NCI-H748 (cell line): ENCODE measurements at regions not wholly inside any gene's neighbourhood (a gene's known extent, or its start where the extent isn't known, plus 50 kb on each side); places are given as distances from the start of the nearest gene placed in this dataset.

ENCODE experiments used
- DNase-seq: peaks from one replicate; lab custom pipeline; 2025; ENCODE audit not compliant: unreplicated experiment; lab: John Stamatoyannopoulos, UW

DNA sequence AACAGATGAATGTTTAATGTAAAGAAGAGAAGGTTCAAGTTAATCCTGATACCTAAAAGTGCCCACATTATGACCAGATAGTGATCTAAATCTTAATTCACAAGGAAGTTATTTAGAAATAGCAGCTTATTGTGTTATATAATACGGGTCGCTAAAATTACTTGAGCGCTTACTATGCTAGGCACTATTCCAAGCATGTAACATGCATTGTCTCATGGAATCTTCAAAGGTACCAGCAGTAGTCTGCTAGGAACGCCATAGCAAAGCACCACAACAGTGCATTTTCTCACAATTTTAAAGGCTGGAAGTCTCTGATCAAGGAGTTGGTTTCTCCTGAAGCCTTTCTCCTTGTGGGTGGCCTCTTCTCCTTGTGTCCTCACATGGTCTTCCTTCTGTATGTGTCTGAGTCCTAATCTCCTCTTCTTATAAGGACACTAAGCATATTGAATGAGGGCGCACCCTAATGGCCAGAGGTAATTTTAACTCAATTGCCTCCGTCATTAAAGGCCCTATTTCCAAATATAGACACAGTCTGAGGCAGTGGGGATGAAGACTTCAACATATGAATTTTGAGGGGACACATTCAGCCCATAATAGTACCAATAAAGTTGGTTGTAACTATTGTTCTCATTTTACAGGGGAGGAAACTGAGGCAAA, 118.4 kb downstream of the LRRC30 start:
- no peak for DNase-seq

DNA sequence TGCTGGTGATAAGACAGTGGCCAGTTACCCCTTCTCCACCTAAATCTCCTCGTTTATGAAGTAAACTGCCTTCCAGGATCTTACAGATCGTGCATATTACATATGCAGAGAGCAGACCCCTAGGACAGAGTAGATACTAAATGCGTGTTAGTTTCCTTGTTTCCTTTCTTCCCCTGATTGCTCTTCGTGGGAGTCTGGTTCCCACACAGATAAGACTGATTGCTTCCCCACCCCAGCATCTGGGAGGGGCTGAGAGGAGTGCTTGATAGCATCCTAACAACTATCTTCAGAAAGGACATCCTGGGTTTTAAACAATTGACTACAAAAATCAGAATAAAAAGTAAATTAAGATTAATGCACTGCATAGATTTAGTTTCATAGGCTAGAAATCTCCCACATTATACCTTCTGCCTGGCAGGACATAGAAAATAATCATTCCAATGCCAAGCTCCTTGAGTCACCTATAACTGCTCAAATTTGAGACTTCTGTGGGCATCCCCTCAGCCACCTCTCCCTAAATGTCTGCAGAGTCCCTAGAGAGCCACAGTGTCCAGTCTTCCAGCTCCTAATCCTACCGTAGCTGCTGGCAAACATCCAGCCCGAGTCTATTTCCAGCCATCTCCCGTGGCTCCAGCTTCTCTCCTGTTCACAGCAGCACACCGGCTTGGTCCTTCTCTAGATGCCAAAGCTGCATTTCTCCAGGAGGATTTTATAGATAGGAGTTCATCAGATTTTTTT, 128.3 kb downstream of the LRRC30 start:
- DNase-seq, result peak; percentile 27

DNA sequence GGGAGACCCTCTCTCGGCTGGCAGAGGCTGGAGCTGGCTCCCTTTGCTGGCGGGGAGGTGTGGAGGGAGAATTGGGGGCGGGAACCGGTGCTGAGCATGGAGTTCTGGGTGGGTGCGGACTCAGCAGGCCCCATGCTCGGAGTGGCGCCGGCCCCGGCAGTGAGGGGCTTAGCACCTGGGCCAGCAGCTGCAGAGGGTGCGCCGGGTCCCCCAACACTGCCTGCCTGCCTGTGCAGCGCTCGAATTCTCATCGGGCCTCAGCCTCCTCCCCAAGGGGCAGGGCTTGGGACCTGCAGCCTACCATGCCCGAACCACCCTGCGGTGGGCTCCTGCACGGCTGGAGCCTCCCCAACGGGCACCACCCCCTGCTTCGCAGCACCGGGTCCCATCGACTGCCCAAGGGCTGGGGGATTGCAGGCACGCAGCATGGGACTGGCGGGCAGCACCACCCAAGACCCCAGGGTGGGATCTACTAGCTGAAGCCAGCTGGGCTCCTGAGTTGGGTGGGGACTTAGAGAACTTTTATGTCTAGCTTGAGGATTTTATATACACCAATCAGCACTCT, 129.8 kb downstream of the LRRC30 start:
- no peak for DNase-seq

DNA sequence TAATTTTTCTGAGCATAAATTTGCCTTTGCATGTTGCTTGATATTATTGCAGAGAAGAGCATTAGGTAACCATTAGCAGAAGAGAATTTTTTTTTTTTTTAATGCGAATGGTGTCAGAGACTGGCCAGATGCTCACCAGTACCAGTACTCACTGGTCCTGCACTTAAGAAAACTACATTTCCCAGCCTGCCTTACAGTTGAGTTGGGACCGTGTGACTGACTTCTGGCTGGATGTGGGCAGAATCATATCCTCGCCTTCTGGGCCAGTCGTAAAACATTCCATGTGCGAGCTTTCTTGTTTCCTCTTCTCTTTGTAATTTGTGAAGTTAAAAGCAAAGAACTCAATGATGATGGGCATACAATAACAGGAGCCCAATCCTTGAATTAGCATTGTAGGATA, 132.4 kb downstream of the LRRC30 start:
- DNase-seq, result no peak

DNA sequence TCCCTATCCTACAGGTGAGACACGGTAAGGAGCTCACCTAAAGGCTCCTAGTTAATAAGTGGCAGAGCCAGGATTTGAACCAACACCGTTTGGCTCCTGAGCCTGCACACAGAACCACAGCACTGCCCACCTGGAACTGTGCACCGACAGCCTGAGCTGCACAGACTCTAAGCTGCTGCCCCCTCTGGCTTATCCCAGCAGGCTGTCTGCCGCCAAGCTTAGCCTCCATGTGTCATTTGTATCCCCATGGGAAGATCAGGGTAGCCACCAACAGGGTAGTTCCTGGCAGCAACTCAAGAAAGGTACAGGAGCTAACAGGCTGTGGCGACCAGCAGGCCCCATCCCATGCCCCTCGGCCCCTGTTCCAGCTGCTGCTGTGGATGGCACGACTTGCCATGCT, 135.7 kb downstream of the LRRC30 start:
- DNase-seq, result no peak

DNA sequence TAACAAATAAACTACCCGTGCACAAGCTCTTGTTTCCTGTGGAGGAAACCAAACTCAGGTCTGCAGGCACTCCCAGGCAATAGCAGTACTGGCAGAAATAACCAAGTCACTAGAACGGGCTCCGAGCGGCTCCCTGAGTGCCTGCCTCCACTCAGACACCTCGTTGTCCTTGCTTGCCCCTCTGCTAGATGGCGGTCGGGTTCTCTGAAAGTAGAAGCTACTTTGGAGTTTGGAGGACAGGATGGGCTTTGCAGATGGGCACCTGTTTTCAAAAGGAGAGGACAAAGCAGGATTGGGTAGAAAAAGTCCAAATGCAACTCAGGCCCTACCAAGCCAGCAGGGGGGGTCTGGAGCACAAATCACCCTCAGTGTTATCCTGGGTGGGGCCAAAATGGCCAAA, 136.4 kb downstream of the LRRC30 start:
- DNase-seq, result no peak

DNA sequence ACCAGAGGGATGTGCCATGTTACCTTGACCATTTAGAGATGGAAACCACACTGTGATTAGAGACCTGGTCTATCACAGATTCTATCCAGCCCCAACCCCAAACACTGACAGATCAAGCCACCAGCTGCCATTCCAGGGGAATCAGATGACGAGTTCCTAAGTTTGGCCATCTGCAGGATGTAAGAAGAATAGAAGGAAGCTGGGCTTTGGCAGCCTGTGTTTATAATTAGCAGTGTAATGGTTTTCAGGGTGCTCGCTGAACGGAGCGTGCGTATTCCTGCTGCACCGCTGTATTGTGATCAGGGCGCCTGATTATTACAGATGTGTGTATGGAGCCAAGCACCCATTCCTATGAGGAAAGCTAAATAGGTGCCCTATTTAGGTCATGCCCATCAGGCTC, 138.1 kb downstream of the LRRC30 start:
- DNase-seq, result peak; percentile 14

DNA sequence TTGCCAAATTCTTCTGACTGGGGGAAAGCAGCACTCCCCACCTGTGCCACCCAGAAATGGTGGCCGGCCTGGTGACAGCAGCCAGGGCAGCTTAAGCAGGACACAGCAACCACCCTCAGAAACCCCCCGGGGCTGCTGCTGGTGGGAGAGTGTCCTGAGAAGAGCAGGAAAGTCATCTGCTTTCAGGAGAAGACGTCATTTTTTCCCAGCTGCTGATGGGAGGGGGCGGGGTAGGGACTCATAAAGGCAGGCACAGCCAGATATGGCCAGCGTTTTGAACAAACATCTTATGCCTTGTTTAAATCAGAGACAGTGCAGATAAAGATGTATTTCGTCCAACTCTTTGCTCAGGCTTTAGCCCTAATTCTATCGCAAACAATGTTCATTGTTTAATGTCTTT, 139.5 kb downstream of the LRRC30 start:
- DNase-seq, result no peak

DNA sequence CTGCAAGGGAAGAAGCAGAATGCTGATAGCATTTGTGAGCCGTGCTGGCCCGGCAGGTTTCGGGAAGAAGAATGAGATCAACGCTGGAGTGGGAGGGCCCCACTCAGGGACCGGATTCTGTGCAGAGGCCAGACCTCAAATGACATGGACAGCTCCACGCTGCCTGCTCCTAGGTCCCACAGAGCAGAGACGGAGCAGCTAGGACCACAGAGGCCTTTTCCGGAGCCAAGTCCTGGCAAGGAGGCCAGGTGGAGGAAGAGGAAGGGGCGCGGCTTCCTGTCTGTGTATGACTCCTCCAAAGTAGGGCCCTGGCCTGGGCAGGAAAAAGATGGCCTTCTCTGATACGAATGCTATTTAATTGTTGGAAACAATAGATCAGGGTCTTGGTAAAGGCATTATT, 139.9 kb downstream of the LRRC30 start:
- DNase-seq, result no peak

DNA sequence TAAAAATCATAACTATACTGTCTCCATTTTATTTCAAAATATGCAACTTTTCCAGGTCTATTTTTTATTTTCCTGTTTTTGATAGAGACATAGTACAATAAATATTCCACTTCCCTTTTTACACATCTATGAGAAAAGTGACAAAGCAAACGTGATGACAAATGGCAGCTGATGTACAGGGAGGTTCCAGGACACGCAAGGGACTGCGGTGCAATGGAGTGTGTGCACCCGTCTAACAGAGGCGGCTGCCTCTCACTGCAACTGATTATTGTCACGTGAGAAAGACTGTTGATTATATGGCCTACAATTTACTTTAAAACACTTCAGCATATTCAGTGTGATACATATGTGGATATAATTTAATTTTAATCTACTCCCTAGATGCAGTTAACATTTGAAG, 142.6 kb downstream of the LRRC30 start:
- DNase-seq, result no peak

DNA sequence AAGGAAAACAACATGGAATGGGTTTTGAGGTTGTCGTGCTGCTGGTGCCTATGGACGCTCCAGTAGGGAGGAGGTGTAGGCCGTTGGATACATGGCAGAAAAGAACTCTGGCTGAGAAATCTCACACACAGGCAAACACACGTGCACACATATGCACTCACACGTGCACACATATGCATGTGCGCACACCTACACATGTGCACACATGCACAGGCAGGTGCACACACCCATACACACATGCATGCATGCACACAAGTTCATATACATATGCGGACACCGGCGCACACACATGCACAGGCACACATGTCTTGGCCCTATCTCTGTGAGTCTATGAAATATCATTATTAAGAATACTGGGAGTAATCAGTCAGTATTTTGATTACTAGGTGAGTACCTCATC, 150.4 kb downstream of the LRRC30 start:
- no peak for DNase-seq

DNA sequence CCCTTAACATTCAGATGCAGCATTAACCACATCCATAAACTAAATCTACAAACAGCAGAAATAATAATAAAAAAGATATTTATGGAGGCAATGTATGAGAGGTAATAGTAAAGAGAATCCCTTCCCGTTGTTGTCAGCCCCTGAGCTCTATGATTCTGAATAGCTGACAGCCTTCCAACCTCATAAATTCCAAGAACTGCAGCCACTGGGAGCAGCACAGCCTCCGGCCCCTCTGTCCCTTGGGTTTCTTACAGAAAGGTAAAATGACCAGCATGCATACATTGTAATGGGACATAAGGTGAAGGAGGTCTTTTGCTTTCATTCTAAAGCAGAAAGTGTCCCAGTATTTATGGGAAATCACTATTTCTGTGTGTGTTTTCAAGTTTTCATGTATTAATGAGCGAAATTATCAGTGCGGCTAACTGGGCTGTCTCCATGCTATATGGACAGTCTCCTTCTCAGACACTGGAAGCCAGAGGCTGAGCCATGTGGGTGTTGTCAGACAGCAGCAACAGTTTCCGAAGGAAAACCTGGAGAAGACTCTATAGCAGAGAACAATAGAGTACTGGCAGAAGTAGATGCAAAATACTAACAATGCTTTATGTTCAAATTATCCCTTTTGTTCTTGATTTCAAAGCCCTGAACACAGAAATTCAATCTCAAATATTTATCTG, 151.6 kb downstream of the LRRC30 start:
- DNase-seq, result peak; percentile 45

DNA sequence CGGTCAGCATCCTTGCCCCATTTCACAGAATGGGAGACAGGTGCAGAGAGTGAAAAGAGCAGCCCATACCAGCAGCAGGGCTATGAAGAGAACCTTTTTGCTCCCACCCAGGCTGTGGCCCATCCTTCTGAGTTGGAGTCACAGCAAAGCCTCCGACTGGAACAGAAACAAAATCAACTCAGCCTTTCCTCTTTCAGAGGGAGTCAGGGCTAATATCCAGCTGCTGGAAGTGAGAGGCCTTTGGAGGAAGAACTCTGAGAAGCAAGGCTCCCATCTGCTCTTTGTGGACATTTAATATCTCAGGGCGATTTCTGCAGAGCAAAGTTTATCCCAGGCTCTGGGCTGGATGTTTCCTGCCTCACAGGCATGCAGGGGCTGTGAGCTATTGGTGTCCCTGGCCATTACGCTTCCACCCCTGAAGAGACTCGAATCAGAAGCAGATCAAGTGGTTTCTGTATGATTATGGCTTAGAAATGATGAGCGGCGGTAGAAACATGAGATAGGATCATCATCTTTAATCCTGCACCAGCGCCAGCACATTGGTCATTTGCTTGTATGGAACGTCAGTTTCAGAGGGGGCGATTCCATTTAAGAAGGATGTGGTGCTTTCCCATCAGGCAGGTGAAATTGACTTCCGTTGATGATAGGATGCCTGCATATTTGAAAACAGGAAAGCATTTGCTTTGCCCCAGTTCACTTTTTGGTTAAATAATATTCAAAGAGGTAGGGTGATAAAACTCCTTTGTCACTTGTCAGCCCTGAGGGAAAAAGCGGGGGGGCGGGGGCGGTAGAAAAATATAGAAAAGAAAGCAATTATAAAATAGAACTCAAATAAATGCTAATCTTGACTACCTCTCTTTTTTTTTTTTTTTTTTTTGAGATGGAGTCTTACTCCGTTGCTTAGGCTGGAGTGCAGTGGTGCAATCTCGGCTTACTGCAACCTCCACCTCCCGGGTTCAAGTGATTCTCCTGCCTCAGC, 152.4 kb downstream of the LRRC30 start:
- peak; percentile 30 for DNase-seq

DNA sequence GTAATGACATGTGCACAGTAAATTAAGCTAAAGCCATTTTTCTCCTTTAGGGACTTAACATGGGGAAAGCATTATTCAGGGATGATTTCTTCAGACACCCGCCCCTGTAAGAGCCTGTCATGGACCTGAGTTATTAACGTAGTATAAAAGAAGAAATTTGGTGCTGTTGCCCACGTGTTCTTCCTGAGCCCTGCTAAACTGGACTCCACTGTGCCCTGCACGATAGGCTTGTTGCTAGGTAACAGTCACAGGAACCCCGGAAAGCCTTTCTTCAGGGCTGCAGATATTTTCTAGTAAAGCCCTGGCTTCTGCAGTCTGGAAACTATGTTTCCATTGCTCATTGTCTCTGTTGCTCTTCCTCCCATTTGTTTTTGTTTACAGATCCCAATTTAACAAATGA, 157.9 kb downstream of the LRRC30 start:
- DNase-seq, result peak; percentile 94

DNA sequence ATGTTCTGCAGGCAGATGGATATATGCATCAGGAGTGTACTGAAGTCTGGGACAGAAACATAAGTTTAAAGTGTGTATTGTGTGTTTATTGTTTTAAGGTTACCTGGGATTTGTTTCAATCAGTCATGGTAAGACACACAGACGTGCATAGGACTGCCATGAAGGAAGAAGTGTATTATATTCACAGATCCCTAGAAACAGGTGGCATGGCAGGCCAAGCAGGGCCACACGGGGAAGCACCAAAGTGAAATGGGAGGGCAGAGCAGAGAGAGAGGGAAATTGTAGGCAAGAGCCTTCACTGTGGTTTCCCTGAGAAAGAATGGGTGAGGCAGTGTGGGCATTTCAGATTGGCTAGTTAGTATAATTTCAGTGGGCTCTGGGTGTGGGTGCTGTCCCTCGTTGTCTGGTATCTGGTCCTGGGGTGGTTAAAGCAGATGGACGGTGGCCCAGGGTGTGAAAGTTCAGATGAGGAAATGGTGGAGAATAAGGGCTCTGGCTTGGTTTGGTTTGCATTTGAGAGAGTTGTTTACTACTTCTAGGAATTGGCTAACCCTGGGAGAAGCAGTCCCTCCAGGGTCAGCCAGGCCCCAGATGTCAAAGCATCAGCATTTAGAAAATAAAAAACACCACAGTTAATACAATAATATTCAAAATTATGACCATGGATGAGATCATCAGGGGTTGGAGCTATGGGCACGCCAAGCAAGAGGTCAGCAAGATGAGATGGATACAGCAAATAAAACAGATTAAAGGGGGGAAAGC, 160.0 kb downstream of the LRRC30 start:
- no peak for DNase-seq

DNA sequence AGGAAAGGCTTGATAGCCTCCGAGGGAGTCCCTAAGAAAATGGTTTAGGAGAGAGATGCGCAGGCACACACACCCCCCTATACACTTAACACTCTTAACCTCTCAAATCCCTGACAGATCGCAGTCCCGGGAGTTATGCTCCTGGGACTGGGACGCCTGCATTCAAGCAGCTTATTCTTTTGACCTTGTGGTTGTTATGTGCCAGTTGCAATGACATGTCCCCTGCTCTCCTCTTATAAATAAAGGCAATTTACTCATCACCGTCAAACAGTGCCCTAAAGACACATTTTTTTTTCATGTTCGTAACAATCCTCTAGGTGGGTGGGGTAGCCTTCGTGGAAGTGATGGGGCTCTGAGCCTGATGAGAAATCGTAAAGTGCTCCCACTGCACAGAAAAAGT, 162.2 kb downstream of the LRRC30 start:
- DNase-seq, result no peak

DNA sequence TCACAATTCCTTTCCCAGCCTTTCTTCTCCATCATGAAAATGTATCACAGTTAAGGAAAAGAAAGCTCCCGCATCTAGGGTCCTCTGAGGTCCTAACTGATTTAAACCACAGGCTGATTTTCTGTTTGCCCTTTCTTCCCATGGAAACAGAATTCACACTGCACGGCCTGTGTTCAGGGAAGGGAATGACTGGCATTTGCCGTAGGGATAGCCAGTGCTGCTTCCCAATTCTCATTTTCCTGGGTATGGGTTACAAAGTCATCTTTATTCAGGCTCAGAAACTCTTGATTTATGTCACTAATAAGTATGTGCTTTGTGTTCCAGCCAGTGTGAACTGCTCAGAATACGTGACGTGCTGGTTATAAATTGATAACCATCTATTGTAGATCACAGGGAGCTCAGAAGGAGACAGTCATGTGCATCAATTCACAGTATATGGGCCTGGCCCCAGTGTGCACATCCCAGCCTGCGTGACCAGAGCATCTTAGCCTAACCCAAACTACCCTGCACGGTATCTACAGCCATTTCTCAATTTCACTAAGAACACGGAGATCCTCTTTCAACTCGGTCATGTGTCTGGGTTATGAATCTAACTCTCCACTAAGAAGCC, 163.3 kb downstream of the LRRC30 start:
- no peak for DNase-seq

DNA sequence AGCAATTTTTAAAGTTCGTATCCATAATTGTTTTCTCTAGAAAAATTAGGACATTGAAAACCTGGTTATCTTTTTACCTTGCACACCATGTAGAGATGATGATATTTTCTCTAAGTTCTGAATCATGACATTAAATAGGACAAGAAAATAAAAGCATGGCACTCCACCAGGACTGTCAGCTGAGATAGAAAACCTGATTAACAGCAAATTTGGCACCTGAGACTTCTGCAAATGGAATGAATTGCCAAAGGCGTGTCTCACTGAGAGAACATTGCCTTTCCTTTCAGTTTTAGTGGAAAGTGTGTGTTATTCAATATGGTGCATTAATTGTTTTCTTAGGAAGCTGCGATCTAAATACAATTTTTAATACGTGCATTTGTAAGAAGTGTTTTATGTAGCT, 164.7 kb downstream of the LRRC30 start:
- DNase-seq, result no peak

DNA sequence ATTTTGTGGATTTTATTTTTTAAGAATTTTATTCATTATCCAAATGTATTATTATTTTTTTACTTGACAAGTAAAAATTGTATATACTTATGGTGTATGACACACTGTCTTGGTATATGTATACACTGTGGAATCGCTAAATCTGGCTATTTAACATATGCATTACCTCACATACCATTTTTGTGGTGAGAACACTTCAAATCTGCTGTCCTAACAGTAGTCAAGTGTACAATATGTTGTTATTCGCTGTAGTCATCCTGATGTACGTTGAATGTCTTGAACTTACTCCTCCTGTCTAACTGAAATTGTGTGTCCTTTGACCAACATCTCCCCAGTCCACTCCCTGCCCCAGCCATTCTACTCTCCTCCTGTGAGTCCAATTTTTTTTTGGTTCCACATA, 153.2 kb upstream of the PTPRM start:
- no peak for DNase-seq

DNA sequence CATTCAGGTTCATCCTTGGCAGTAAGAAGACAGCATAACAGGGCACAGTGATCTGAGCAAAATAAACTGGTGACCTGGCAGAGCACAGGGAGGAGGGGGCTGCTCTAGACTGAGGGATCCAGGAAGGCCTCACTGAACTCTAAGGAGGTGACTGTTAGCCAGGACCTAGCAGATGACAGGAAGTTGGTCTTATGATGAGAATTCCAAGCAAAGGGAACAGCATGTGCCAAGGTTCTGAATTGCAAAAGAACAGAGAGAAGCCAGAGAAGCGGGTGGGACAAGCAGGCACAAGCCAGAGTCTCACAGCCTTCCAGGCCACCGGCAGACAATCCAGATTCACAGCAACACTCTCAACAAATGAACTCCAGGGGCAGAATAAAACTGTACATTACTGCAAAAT, 152.7 kb upstream of the PTPRM start:
- DNase-seq, result no peak
